ENCODE measurements at regions not wholly inside any gene's neighbourhood (a gene's known extent, or its start where the extent isn't known, plus 50 kb on each side); places are given as distances from the start of the nearest gene placed in this dataset.

- Histone ChIP-seq H3K27me3 (ENCODE audit: control insufficient read depth, insufficient read depth, low read length) (peaks cover 4% of the 10 kb centered on the region), H3K4me1 (ENCODE audit: control insufficient read depth, insufficient read depth, low read length) (peaks cover 43% of the 10 kb centered on the region)
Measured at GRCh38 chrX:112163906-112164305, 81.3 kb upstream of the TRPC5 start.

DNA sequence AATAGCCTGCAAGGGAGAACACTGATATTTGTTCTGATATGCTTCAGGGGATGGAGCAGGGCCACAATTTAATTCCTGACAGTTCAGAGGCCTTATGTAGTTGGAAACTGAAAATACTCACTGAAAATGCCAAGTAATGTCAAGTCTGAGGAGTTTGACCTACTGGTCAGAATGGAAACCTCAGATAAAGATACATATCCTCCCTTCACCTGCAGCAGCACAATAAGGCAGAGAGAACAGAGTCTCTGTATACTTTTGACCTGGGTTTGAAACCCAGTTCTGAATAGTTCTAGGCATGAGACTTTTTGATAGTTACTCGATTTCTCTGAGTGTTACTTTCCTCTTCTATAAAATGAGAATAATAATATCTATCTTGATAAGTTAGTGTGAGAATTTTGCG lies 65.8 kb upstream of the TRPC5 start:
- no peaks in the 10 kb centered on the region for H3K36me3 ChIP-seq (ENCODE audit: control insufficient read depth, insufficient read depth, low read length)
- H3K4me3 ChIP-seq (ENCODE audit: low read depth, low read length), result no peak overlapping the region
- H3K4me1 ChIP-seq (ENCODE audit: control insufficient read depth, insufficient read depth, low read length), result peaks cover 2% of the 10 kb centered on the region; the same call in 1 of the 2 replicates
- no peaks in the 10 kb centered on the region for H3K9me3 ChIP-seq (ENCODE audit: control insufficient read depth, insufficient read depth, low read length)
- no peak overlapping the region for H3K9ac ChIP-seq (ENCODE audit: low read depth, low read length)
- H3K27me3 ChIP-seq (ENCODE audit: control insufficient read depth, insufficient read depth, low read length), result peaks cover 9% of the 10 kb centered on the region; the same call in 1 of the 2 replicates
- no peak overlapping the region for H3K27ac ChIP-seq (ENCODE audit: low read depth, low read length)

More at GRCh38 chrX:112163906-112164305, 81.3 kb upstream of the TRPC5 start:
- Histone ChIP-seq H3K9ac (ENCODE audit: low read depth, low read length) (no peak overlapping the region), H3K9me3 (ENCODE audit: control insufficient read depth, insufficient read depth, low read length) (no peaks in the 10 kb centered on the region), H3K27ac (ENCODE audit: low read depth, low read length) (no peak overlapping the region), H3K36me3 (ENCODE audit: control insufficient read depth, insufficient read depth, low read length) (no peaks in the 10 kb centered on the region), H3K4me3 (ENCODE audit: low read depth, low read length) (no peak overlapping the region)

- H3K9ac ChIP-seq (ENCODE audit: low read depth, low read length), result no peak overlapping the region
- H3K4me3 ChIP-seq (ENCODE audit: low read depth, low read length), result no peak overlapping the region
- no peaks in the 10 kb centered on the region for H3K9me3 ChIP-seq (ENCODE audit: control insufficient read depth, insufficient read depth, low read length)
- no peaks in the 10 kb centered on the region for H3K36me3 ChIP-seq (ENCODE audit: control insufficient read depth, insufficient read depth, low read length)
- H3K27ac ChIP-seq (ENCODE audit: low read depth, low read length), result no peak overlapping the region
- H3K4me1 ChIP-seq (ENCODE audit: control insufficient read depth, insufficient read depth, low read length), result peaks cover 2% of the 10 kb centered on the region; the same call in 1 of the 2 replicates
- H3K27me3 ChIP-seq (ENCODE audit: control insufficient read depth, insufficient read depth, low read length), result peaks cover 6% of the 10 kb centered on the region; the same call in 1 of the 2 replicates
Measured at GRCh38 chrX:112147206-112147605, 64.6 kb upstream of the TRPC5 start.

DNA sequence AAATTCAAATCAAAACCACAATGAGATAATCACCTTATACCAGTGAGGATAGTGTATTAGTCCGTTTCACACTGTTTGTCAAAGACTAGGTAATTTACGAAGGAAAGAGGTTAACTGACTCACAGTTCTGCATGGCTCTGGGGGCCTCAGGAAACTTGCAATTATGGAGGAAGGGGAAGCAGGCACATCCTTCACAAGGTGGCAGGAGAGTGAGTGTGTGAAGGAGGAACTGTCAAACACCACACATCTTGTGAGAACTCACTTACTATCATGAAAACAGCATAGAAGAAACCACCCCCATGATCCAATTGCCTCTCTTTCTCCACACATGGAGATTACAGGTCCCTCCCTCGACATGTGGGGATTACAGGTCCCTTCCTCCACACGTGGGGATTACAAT lies 54.7 kb upstream of the TRPC5 start:
- Histone ChIP-seq H3K36me3 (ENCODE audit: control insufficient read depth, insufficient read depth, low read length) (no peaks in the 10 kb centered on the region), H3K9me3 (ENCODE audit: control insufficient read depth, insufficient read depth, low read length) (no peaks in the 10 kb centered on the region), H3K27ac (ENCODE audit: low read depth, low read length) (no peak overlapping the region), H3K4me3 (ENCODE audit: low read depth, low read length) (no peak overlapping the region), H3K4me1 (ENCODE audit: control insufficient read depth, insufficient read depth, low read length) (no peaks in the 10 kb centered on the region), H3K9ac (ENCODE audit: low read depth, low read length) (no peak overlapping the region), H3K27me3 (ENCODE audit: control insufficient read depth, insufficient read depth, low read length) (no peaks in the 10 kb centered on the region)

Data from HUES48 (cell line).